Stimulated activated CD4-positive, alpha-beta T cell treated with anti-CD3 and anti-CD28 coated beads, Interleukin-4, amount 100 ng/mL, for 4 hours (primary cell): ENCODE measurements at regions not wholly inside any gene's neighbourhood (a gene's known extent, or its start where the extent isn't known, plus 50 kb on each side); places are given as distances from the start of the nearest gene placed in this dataset.

Experiments
- DNase-seq, 2 experiments: peaks; one replicate each; pipeline ENCODE4 v3.0.0-alpha.2; 2020

GRCh38 chr3:132237652-132238032 lies 79.6 kb upstream of the ACP3 start:
- DNase-seq: no peak

- no peak for DNase-seq
Measured at GRCh38 chr3:132239587-132239986, 77.6 kb upstream of the ACP3 start.

GRCh38 chr3:132241776-132242514 lies 75.3 kb upstream of the ACP3 start:
- DNase-seq: no peak

GRCh38 chr3:132242790-132243189 lies 74.4 kb upstream of the ACP3 start:
- no peak for DNase-seq

- DNase-seq: no peak
Measured at GRCh38 chr3:132245552-132246142, 71.6 kb upstream of the ACP3 start.

GRCh38 chr3:132246212-132246611 lies 71.0 kb upstream of the ACP3 start:
- no peak for DNase-seq

GRCh38 chr3:132247211-132247610 lies 70.0 kb upstream of the ACP3 start:
- no peak for DNase-seq

GRCh38 chr3:132248490-132248889 lies 68.7 kb upstream of the ACP3 start:
- no peak for DNase-seq

- no peak for DNase-seq
Measured at GRCh38 chr3:132253262-132253878, 63.8 kb upstream of the ACP3 start.

GRCh38 chr3:132254076-132254755 lies 63.0 kb upstream of the ACP3 start:
- no peak for DNase-seq

GRCh38 chr3:132255041-132255745 lies 62.0 kb upstream of the ACP3 start:
- no peak for DNase-seq

- no peak for DNase-seq
Measured at GRCh38 chr3:132256989-132257388, 60.2 kb upstream of the ACP3 start.

- no peak for DNase-seq
Measured at GRCh38 chr3:132261506-132261905, 55.7 kb upstream of the ACP3 start.

- no peak for DNase-seq
Measured at GRCh38 chr3:132262305-132262704, 54.9 kb upstream of the ACP3 start.

GRCh38 chr3:132262956-132263355 lies 54.3 kb upstream of the ACP3 start:
- DNase-seq: no peak

GRCh38 chr3:132265028-132265427 lies 52.2 kb upstream of the ACP3 start:
- DNase-seq: no peak

GRCh38 chr3:132265488-132265887 lies 51.7 kb upstream of the ACP3 start:
- no peak for DNase-seq

GRCh38 chr3:132267391-132267993 lies 49.7 kb upstream of the ACP3 start:
- DNase-seq: no peak
